HG03175 (cell line): ENCODE measurements at regions not wholly inside any gene's neighbourhood (a gene's known extent, or its start where the extent isn't known, plus 50 kb on each side); places are given as distances from the start of the nearest gene placed in this dataset.
"Not testable (repeated sequence)": the region's sequence is repeated elsewhere in the genome, so short reads cannot be mapped to it uniquely, and the experiment has no call there.

Source experiments
- ATAC-seq: cut with Tn5 transposase; IDR thresholded peaks from one replicate; pipeline ENCODE4 v1.9.1; 2021; ENCODE audit warnings: mild to moderate bottlenecking, moderate library complexity; ENCODE audit not compliant: unreplicated experiment

DNA sequence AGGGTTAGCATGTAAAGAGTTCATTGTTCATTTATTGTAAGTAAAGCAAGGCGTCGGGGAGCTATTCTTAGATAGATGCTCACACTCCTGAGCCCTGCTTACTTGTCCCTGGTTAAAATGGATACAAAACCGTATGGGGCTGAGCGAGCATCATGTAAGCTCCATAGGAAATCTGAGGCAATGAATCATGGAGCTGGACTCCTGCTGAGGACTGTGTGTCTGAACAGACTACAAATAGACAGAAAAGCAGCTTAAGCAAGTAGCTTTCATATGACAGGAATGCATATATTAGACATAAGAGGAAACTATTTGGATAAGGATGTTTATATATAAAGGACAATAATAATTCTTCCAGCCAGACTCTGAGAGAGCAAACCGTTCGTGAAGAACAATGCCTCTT lies 604.9 kb upstream of the PTBP2 start:
- ATAC-seq, result no peak

GRCh38 chr1:96130432-96130831 lies 591.2 kb upstream of the PTBP2 start:
- ATAC-seq, result no peak

GRCh38 chr1:96144636-96145035 lies 576.9 kb upstream of the PTBP2 start:
- ATAC-seq, result no peak

DNA sequence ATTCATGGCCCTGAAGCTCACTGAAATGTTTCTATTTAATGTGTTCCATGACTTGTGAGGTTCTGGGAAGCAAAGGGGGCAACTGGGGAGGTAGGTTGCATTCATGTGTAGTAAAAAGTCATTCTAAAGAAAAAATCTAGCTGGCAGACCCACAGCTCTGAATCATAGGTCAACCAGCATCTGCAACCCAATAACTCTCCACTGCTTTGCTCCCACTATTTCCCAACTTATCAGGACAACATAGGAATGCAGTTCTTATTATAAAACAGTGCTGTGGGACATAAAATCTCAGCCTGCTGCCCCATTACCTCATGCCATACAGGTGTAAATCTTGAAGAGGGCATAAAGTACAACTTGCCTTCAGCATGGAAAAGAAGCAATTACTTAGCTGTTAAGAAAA lies 576.1 kb upstream of the PTBP2 start:
- ATAC-seq, result no peak

- not testable (repeated sequence) for ATAC-seq
These were observed 568.6 kb upstream of the PTBP2 start for GRCh38 chr1:96152957-96153356.

DNA sequence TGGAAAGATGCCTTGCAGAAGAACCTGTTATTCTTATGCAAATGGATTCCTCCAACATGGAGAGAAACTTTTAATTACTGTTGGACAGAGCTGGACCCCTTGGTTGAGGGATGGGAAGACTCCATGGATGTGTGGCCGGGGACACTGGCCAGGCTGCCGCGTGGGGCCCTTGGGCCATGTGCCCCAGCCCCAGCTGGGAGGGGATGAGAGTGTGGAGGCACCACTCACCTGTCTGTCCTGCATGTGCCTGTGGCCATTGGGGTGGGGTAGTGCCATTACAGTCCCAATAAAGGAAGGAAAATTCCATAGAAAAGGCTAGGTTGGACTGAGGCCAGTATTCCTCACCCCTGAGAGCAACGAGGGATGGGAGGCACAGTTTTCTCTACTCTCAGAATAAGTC lies 564.5 kb upstream of the PTBP2 start:
- no peak for ATAC-seq

- ATAC-seq, result no peak
These were observed 562.2 kb upstream of the PTBP2 start for GRCh38 chr1:96159379-96159778.

- no peak for ATAC-seq
These were observed 557.5 kb upstream of the PTBP2 start for GRCh38 chr1:96164053-96164452.

DNA sequence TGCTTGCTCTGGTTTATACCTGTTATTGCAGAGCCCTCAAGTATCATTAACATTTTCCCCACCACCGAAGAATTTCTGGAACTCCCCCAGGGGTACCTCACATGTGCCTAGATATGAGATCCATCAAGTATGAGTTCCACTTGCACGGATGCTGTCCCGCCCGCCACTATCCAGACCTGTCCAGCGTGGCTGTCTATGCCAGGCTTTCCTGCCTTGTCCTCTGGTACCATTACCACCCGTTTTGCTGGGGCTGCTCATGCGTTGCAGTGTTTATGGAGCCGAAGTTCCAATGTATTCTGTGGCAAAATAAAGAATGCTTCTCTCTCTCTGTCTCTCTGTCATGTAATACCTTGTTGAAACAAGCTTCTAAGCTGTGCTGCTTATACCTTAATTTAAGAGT lies 543.5 kb upstream of the PTBP2 start:
- ATAC-seq, result no peak

DNA sequence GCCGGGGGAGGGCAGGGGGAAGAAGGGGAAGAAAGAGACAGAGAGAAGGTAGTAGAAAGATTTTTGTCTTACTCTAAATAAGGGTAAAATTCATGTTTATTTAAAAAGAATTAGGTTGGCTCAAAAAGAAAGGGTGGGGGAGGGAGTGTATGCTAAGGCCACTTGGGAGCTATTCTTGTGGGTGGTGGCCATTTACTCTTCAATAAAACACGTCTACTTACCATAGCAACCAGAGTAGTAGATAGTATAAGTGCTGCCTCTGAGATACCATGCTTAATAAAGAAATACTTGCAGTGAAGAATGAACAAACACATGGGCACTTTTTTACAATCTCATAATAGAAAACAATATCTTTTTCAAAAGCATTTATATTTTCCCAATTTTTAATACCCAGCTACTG lies 538.1 kb upstream of the PTBP2 start:
- no peak for ATAC-seq

DNA sequence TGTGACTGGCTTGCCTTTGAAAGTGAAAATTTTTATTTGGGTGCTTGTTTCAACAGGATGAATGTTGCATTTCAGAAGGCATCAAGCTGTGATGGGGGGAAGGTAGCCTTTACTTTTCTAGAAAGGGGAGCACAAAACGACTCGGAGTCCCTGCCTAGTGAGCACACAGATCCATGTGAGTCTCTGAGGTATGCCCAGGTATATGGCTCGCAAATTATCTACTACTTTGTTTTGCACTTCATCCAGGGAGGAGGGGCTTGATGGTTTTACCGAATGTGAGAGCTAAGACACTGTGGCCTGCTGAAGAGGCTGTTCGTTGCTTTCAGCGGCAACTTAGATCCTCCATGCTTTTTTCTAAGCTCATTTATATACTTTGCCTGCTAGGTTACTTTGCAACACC lies 537.7 kb upstream of the PTBP2 start:
- no peak for ATAC-seq

GRCh38 chr1:96185181-96185580 lies 536.4 kb upstream of the PTBP2 start:
- ATAC-seq, result no peak

DNA sequence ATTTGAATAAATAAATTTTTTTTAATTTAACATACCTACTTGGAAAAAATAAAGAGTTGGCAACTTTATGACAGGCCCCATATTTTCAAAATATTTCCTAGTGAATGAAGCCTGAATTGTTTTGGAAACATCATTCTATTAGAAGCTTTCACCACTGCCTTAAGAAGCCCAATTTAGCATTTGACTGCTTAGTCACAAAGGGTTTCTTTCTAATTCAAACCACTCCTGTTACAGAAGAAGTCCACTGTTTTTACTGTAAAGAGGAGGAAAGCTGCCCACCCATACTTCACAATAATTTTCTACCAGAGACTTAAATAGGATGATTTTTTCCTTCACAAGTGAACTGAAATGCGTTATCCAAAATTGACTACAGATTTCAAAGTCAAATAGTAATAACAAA lies 534.6 kb upstream of the PTBP2 start:
- no peak for ATAC-seq

- ATAC-seq, result no peak
These were observed 530.4 kb upstream of the PTBP2 start for GRCh38 chr1:96191165-96191564.

- ATAC-seq, result no peak
These were observed 515.1 kb upstream of the PTBP2 start for GRCh38 chr1:96206451-96206850.

GRCh38 chr1:96207936-96208335 lies 513.6 kb upstream of the PTBP2 start:
- no peak for ATAC-seq

DNA sequence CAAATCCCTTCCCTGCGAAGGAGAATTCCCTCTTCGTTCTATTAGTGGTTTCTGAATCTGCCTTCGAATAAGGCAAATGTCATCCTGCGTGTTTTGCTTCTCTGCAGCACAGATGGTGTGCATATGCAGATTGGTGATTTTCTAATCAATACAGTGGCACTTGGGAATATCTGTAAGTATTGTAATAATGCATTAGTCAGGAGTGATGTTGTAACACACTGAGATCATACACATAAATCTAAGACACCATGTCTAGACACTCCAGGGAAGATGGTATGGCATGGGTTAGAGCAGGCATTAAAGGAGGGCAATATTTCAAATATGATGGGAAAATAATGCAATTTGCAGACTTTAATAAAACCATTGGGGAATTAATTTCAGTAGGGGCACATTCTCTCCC lies 513.2 kb upstream of the PTBP2 start:
- no peak for ATAC-seq

DNA sequence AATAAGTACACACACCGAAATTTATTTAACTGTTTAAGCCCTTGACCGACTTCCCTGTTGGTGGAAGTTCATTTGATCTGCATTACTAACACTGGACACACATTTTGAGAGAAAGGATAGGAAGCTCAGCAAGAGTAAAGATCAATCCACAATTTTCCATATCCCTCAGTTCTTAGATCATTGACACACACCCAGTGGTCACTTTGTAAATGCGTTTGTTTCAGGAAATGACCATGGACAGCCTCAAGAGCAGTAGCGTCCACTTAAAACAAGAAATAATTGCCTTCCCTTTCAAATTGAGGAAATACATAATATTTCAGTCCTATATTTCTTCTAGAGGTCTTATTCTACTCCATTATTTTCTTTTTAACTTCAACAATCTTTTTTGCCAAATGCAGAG lies 511.5 kb upstream of the PTBP2 start:
- ATAC-seq, result no peak

DNA sequence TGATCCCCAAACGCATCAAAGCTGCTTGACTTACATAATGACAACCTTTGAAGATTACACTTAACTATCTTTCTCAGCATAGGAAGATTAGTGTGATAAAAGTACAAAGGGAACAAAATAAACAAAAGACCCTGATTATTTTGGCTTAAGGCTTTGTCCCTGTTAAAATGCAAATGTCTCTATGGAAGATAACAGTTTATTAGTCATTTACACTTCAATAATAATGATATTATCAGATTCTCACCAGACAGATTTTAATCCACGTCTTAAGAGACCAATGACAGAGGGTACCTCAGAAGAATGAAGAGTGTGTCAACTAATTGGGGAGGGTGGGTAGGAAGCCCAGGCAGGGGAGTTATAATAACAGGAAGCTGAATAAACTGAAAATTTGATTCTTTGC lies 510.4 kb upstream of the PTBP2 start:
- no peak for ATAC-seq

DNA sequence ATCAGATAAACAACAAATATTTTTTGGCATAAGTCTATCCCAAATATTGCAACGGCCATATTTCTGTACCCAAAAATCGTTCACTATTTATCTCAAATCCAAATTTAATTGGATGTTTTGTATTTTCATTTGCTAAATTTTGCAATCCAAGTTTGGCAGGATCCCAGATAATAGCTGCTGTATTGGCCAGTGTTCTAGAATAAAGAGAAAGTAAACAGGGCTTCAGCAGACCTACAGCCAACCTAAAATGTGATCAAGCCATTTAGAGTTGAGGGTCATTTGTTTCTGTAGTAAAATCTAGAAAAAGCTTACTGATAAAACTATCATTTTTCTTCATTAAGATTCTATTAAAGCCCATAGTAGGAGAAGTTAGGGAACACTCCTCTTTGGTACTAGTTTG lies 506.6 kb upstream of the PTBP2 start:
- no peak for ATAC-seq

GRCh38 chr1:96220651-96221050 lies 500.9 kb upstream of the PTBP2 start:
- no peak for ATAC-seq

- no peak for ATAC-seq
These were observed 498.9 kb upstream of the PTBP2 start for GRCh38 chr1:96222701-96223100.

- not testable (repeated sequence) for ATAC-seq
These were observed 497.4 kb upstream of the PTBP2 start for GRCh38 chr1:96224229-96224628.

- ATAC-seq, result no peak
These were observed 488.2 kb upstream of the PTBP2 start for GRCh38 chr1:96233422-96233821.
